Mammary epithelial cell (primary cell): ENCODE measurements at regions not wholly inside any gene's neighbourhood (a gene's known extent, or its start where the extent isn't known, plus 50 kb on each side); places are given as distances from the start of the nearest gene placed in this dataset.

Experiments
- CTCF ChIP-seq, 2 donors: IDR thresholded peaks in 1 of 2; conservative IDR thresholded peaks in 1 of 2; 2 replicates each; pipeline ENCODE4 v1.5.1; 2011 to 2012; ENCODE audit warnings: inconsistent platforms in 2 of 2, low read length in 2 of 2, mild to moderate bottlenecking in 2 of 2, control low read depth in 1 of 2, low read depth in 1 of 2; ENCODE audit not compliant: insufficient read depth in 1 of 2; ENCODE audit errors: extremely low read depth in 1 of 2
- EZH2 ChIP-seq: IDR thresholded peaks from 2 replicates; pipeline ENCODE4 v1.6.1; 2012; ENCODE audit warnings: low read length, inconsistent platforms, borderline replicate concordance

- no peak for TF ChIP-seq CTCF (conservative IDR thresholded peaks at IDR 0.05 in 1 of 2, IDR thresholded peaks at IDR 0.05 in 1 of 2; ENCODE audit: extremely low read depth in 1 of 2, insufficient read depth in 1 of 2, low read depth in 1 of 2, low read length in 2 of 2)
- no peak for TF ChIP-seq EZH2
Observed at GRCh38 chr21:23585419-23585818, 2021.9 kb downstream of the MRPL39 start.
